Vagina (tissue), 2 donors: ENCODE measurements at regions not wholly inside any gene's neighbourhood (a gene's known extent, or its start where the extent isn't known, plus 50 kb on each side); places are given as distances from the start of the nearest gene placed in this dataset.

Experiments used
- POLR2A ChIP-seq, 2 donors: fragments of 450-650 bp; IDR thresholded peaks; one replicate each; pipeline ENCODE4 v1.6.1; 2017; ENCODE audit warnings: antibody characterized with exemption in 2 of 2, mild to moderate bottlenecking in 2 of 2, moderate library complexity in 2 of 2
- POLR2AphosphoS5 ChIP-seq, 2 donors: sonication (generic); formaldehyde crosslinking; IDR thresholded peaks; one replicate each; pipeline ENCODE4 v1.9.0; 2017; ENCODE audit warnings: antibody characterized with exemption in 2 of 2, mild to moderate bottlenecking in 2 of 2, low read depth in 1 of 2; ENCODE audit not compliant: insufficient read depth in 1 of 2
- TF ChIP-seq, protein P1 (sequence below), 3 experiments: fragments of 450-650 bp in 2 of 3; fragments of 200-600 bp in 1 of 3; sonication (generic) in 1 of 3; IDR thresholded peaks; one replicate each; pipeline ENCODE4 v1.5.1; 2017 to 2019; ENCODE audit warnings: antibody characterized with exemption in 3 of 3, mild to moderate bottlenecking in 2 of 3, moderate library complexity in 2 of 3

DNA sequence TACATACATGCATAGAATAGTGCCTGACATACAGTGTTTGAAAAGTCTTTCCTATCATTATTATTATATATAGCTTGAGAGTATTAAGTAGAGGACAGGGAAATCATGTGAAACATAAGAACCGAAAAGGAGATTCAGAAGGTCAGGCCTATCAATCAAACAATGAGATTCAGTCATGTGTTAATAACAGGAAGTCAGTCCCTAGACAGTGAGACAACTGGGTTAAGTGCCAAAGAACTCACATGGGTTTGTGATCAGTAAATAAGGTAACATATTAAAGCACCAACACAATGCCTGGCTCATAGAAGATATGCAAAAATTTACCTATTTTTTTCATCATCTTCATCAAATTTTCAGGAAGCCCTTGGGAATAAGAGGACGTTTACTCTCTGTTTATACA, 174.3 kb upstream of the FAT3 start:
- TF ChIP-seq POLR2A (IDR thresholded peaks at IDR 0.05) (no peak), POLR2AphosphoS5 (IDR thresholded peaks at IDR 0.05; ENCODE audit: insufficient read depth in 1 of 2, low read depth in 1 of 2) (no peak)
- TF ChIP-seq, protein P1, sequence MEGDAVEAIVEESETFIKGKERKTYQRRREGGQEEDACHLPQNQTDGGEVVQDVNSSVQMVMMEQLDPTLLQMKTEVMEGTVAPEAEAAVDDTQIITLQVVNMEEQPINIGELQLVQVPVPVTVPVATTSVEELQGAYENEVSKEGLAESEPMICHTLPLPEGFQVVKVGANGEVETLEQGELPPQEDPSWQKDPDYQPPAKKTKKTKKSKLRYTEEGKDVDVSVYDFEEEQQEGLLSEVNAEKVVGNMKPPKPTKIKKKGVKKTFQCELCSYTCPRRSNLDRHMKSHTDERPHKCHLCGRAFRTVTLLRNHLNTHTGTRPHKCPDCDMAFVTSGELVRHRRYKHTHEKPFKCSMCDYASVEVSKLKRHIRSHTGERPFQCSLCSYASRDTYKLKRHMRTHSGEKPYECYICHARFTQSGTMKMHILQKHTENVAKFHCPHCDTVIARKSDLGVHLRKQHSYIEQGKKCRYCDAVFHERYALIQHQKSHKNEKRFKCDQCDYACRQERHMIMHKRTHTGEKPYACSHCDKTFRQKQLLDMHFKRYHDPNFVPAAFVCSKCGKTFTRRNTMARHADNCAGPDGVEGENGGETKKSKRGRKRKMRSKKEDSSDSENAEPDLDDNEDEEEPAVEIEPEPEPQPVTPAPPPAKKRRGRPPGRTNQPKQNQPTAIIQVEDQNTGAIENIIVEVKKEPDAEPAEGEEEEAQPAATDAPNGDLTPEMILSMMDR (IDR thresholded peaks at IDR 0.05): no peak
